GM12878 (cell line): ENCODE measurements at regions not wholly inside any gene's neighbourhood (a gene's known extent, or its start where the extent isn't known, plus 50 kb on each side); places are given as distances from the start of the nearest gene placed in this dataset.
"Not testable (repeated sequence)": the region's sequence is repeated elsewhere in the genome, so short reads cannot be mapped to it uniquely, and the experiment has no call there.

Experiments used
- ATAC-seq: fragments of 200-7000 bp; cut with Tn5 transposase; 3 replicates; pipeline ENCODE4 v1.9.1; 2020; ENCODE audit warnings: mild to moderate bottlenecking, moderate library complexity
- BruUV-seq: library from RNA; stranded (reverse); fragments of 400-500 nt; replicated peaks from 2 replicates; lab custom pipeline; 2021; lab: Mats Ljungman, UMichigan
- CTCF ChIA-PET: fragments of 300-600 bp; sonication (Branson Sonifier 250); formaldehyde crosslinking; extraction: SDS; loops from one replicate; lab custom pipeline; 2021; ENCODE audit warnings: inconsistent platforms; lab: Yijun Ruan, JAX
- POLR2A ChIA-PET: fragments of 350-600 bp; formaldehyde crosslinking; extraction: SDS; loops from one replicate; lab custom pipeline; 2021; ENCODE audit warnings: inconsistent platforms; lab: Charles Lee
- RAD21 ChIA-PET: fragments of 300-600 bp; sonication (Branson Sonifier 250); formaldehyde crosslinking; loops from one replicate; lab custom pipeline; 2023; ENCODE audit warnings: antibody characterized with exemption; ENCODE audit not compliant: unreplicated experiment; lab: Charles Lee
- SMC1A ChIA-PET: fragments of 300-600 bp; sonication (Branson Sonifier 250); formaldehyde crosslinking; loops from one replicate; lab custom pipeline; 2023; ENCODE audit not compliant: unreplicated experiment, uncharacterized antibody; lab: Charles Lee
- DNase-seq: peaks from one replicate; pipeline ENCODE4 v3.0.0-alpha.2; 2011; ENCODE audit warnings: low read depth, low spot score
- FAIRE-seq: peaks from 3 replicates; lab custom pipeline; 2011; peaks lifted over from hg19 to GRCh38; lab: Jason Lieb, UNC
- H2AFZ ChIP-seq: 2 replicates; pipeline ENCODE4 v1.6.0; 2011; ENCODE audit warnings: low read depth, low read length, control low read depth; ENCODE audit not compliant: control insufficient read depth
- H3K27ac ChIP-seq: 2 replicates; pipeline ENCODE4 v1.5.1; 2011; ENCODE audit warnings: control low read depth; ENCODE audit not compliant: control insufficient read depth, insufficient read depth
- H3K27me3 ChIP-seq, 2 experiments: replicated peaks in 1 of 2; 2 replicates each; pipeline versions ENCODE4 v1.6.0 to v1.6.1; 2011; ENCODE audit warnings: low read length in 1 of 2; ENCODE audit not compliant: control insufficient read depth in 2 of 2, insufficient read depth in 2 of 2
- H3K36me3 ChIP-seq, 2 experiments: 2 replicates each; pipeline ENCODE4 v1.5.1; 2011; ENCODE audit warnings: low read length in 1 of 2; ENCODE audit not compliant: control insufficient read depth in 2 of 2, insufficient read depth in 2 of 2
- H3K4me1 ChIP-seq: 2 replicates; pipeline ENCODE4 v1.6.1; 2011; ENCODE audit warnings: mild to moderate bottlenecking, low read length, moderate library complexity, mixed read lengths; ENCODE audit not compliant: control insufficient read depth, insufficient read depth
- H3K4me2 ChIP-seq: 2 replicates; pipeline ENCODE4 v1.6.0; 2011; ENCODE audit warnings: control low read depth; ENCODE audit not compliant: control insufficient read depth, insufficient read depth
- H3K4me3 ChIP-seq: fragments of 200-600 bp; sonication (generic); 2 replicates; pipeline ENCODE4 v1.5.1; 2016
- H3K79me2 ChIP-seq: 2 replicates; pipeline ENCODE4 v1.6.0; 2011; ENCODE audit warnings: low read length; ENCODE audit not compliant: control insufficient read depth, insufficient read depth
- H3K9ac ChIP-seq: 2 replicates; pipeline ENCODE4 v1.8.0; 2011; ENCODE audit warnings: low read length, control low read depth, mixed read lengths; ENCODE audit not compliant: control insufficient read depth, insufficient read depth
- H3K9me3 ChIP-seq: replicated peaks from 3 replicates; pipeline ENCODE4 v1.5.1; 2011; ENCODE audit warnings: mild to moderate bottlenecking, low read length; ENCODE audit not compliant: control insufficient read depth, insufficient read depth
- H4K20me1 ChIP-seq: 2 replicates; pipeline ENCODE4 v1.6.0; 2011; ENCODE audit not compliant: control insufficient read depth, insufficient read depth
- MYB ChIP-seq: fragments of 150-350 bp; IDR thresholded peaks from 2 replicates; pipeline ENCODE4 v1.6.1; 2014; ENCODE audit warnings: mild to moderate bottlenecking, low read depth, low read length, borderline replicate concordance
- RAD21 ChIP-seq: IDR thresholded peaks from 2 replicates; pipeline ENCODE4 v1.6.1; 2011; ENCODE audit warnings: mild to moderate bottlenecking, low read depth, low read length, moderate library complexity; ENCODE audit not compliant: insufficient read depth
- ZNF687 ChIP-seq: fragments of 450-650 bp; IDR thresholded peaks from 2 replicates; pipeline ENCODE4 v1.6.1; 2017; ENCODE audit warnings: mild to moderate bottlenecking, moderate library complexity
- WGBS: methylation state at CpG from one replicate; pipeline ENCODE4 v1.1.6; 2016; ENCODE audit warnings: low lambda C conversion rate; ENCODE audit not compliant: insufficient replicate concordance, insufficient coverage; ENCODE audit errors: missing lambda C conversion rate; 5-methylcytosine and 5-hydroxymethylcytosine counted together
- in situ Hi-C: fragments of 300-500 bp; cut with MboI; formaldehyde crosslinking; loops from 9 replicates; pipeline ENCODE4 v1.14.3; 2018; ENCODE audit warnings: mixed read lengths
- intact Hi-C: fragments of 100-400 bp; cut with micrococcal nuclease; formaldehyde crosslinking; loops from one replicate; pipeline ENCODE4 v1.14.2; 2022; ENCODE audit not compliant: unreplicated experiment

GRCh38 chr3:107001635-107002034, 375.6 kb upstream of the CCDC54 start (continued):
- TF ChIP-seq ZNF687 (no peak), MYB (no peak), RAD21 (no peak)

GRCh38 chr3:107005352-107005751, 371.9 kb upstream of the CCDC54 start:
- intact Hi-C loops, ATAC-seq: not testable (repeated sequence)
- SMC1A ChIA-PET = interaction anchor here (0.7 kb wide), 1 partner anchor 388 kb away, joined by 3 read pairs; no protein-coding TSS in a partner anchor

More at GRCh38 chr3:107005352-107005751, 371.9 kb upstream of the CCDC54 start:
- DNase-seq, H3K9me3 ChIP-seq, in situ Hi-C loops, H3K4me2 ChIP-seq, H3K9ac ChIP-seq, BruUV-seq, H3K27me3 ChIP-seq, H3K79me2 ChIP-seq, RAD21 ChIA-PET, H3K4me3 ChIP-seq, H2AFZ ChIP-seq, H3K27ac ChIP-seq, H3K36me3 ChIP-seq, POLR2A ChIA-PET, H4K20me1 ChIP-seq, FAIRE-seq, H3K4me1 ChIP-seq: not testable (repeated sequence)
- CTCF ChIA-PET = interaction anchor here (1.2 kb wide), 1 partner anchor 58 kb away, joined by 3 read pairs; no protein-coding TSS in a partner anchor
- 2% methylated on average over 4 of the region's 4 CpGs for WGBS
